GM18870 (cell line): ENCODE measurements at regions not wholly inside any gene's neighbourhood (a gene's known extent, or its start where the extent isn't known, plus 50 kb on each side); places are given as distances from the start of the nearest gene placed in this dataset.
"Not testable (repeated sequence)": the region's sequence is repeated elsewhere in the genome, so short reads cannot be mapped to it uniquely, and the experiment has no call there.

Experiments used
- ATAC-seq: cut with Tn5 transposase; IDR thresholded peaks from one replicate; pipeline ENCODE4 v1.9.1; 2021; ENCODE audit warnings: moderate library complexity; ENCODE audit not compliant: unreplicated experiment

- ATAC-seq = not testable (repeated sequence)
Measured at GRCh38 chr4:138456349-138456748, 214.2 kb upstream of the SLC7A11 start.

GRCh38 chr4:138455097-138455496, 212.9 kb upstream of the SLC7A11 start:
- ATAC-seq = no peak

DNA sequence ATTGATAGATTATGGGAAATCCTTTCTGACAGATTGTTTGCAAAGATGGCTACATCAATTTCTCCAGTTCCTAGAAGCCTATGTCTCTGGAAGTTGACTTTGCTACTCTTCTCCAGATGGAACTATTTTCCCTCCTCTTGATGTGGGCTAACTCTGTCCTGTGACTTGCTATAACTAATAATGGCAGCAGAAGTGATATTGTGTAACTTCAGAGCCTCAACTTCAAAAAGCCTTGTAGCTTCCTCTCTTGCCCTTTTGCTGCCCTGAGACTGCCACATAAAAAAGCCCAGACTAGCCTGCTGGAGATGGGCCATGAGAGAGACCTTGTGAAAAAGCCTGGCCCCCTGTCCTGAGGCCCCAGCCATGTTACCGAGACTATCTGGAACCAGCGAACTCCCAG, 210.7 kb upstream of the SLC7A11 start:
- ATAC-seq = no peak

DNA sequence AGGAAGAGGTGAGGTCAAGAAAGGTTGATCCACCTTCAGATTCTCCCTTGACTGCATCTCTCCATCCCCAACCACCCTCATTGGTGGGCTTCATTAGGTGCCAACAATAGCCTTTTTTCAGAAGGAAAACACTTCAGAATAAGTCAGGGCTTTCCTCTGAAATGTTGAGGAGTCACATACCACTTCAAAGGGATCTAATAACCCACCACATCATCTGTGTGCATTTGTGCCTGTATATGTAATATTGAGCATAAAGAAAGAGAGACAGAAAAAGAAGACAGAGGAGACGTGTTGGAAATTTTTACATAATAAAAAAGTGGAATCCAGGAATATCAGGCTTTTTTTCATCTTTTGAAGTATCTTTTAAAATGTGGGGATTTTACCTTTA, 209.1 kb upstream of the SLC7A11 start:
- ATAC-seq = no peak

GRCh38 chr4:138450546-138451275, 208.6 kb upstream of the SLC7A11 start:
- ATAC-seq = no peak

DNA sequence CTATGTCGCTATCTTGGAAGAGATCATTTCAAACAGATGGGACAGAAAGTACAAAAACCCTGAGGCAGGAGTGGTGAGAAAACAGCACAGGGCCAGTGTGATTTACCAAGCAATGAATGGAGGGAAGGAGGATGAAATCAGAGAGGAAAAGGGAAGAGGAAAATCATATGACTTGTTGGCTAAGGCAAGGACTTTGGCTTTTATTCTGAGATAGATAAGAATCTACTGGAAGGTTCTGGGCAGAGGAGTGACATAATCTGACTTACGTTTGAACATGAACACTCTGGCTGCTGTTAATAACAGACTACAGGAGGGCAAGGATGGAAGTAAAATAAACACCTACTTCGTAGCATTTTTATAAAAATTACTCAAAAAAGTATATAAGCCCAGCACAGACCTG, 207.8 kb upstream of the SLC7A11 start:
- ATAC-seq = no peak

DNA sequence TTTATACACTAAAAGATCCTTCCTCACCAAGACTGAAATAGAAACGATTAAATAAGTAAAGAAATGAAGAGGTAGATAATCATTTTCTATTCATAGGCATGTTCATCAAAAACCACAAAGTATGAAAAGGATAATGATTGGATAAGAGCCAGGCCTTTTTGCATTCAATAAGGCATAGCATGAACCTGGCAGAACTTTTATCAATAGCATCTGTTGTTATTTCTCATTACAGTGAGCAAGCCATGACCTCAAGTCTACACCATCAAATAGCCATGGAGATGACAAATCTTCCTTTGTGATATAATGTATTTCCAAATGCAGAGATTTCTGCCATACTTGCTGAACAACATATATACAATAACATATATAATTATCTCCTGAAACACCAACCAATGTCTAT, 206.0 kb upstream of the SLC7A11 start:
- ATAC-seq = no peak

GRCh38 chr4:138446456-138446855, 204.3 kb upstream of the SLC7A11 start:
- no peak for ATAC-seq

DNA sequence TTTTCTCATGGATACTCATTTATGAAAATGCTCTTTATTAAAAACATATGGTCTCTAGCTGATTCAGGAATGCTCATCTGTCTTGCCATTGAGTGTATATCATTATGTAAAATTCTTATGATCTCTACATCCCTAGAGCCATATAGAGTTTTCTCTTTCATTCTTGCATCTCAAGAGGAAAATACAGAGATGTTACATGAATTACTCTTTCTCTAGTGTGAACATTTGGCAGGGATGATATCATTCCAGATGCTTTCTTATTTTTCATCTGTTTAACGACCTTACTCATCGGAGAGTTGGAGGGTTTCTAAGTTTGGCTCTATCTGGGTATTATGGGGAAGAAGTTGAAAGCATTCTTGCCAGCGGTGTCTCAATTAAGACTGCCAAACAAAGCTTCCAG, 202.9 kb upstream of the SLC7A11 start:
- no peak for ATAC-seq

DNA sequence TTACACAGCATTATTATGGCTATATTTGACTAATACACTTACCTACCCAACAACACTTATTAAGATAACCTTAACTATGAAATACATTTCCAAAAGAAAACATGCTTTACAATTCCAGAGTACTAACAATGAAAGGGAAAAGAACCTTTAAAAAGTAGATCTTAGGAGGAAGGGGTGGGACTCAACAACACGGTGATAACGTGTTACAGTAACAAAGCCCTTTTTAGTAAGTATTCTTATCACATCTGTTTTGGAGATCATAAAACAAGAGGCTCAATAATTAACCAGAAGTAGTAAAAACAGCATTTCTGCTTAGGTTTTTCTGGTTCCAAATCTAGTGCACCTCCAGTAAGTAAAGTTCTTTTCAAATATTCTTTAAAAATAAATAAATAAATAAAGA, 202.1 kb upstream of the SLC7A11 start:
- ATAC-seq = no peak

DNA sequence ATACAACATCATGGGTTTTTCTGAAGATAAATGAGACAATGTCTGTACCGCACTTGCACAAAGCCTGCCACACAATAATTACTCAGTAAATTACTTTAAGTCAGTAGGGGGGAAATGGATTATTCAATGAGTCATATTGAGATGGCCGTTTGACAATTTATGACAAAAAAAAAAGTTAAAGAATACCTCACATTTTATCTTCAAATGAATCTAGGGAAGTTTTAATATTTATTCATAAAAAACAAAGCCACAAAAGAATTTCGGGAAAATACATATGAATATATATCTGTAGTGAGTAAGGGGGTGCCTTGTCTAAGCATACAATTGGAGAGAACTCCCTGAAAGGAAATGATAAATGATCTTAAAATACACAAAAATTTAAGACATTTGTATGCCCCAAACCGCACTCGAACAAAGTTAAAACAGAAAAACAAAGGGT, 197.0 kb upstream of the SLC7A11 start:
- no peak for ATAC-seq

GRCh38 chr4:138438608-138439007, 196.5 kb upstream of the SLC7A11 start:
- no peak for ATAC-seq

- no peak for ATAC-seq
Measured at GRCh38 chr4:138437263-138437851, 195.2 kb upstream of the SLC7A11 start.

- not testable (repeated sequence) for ATAC-seq
Measured at GRCh38 chr4:138435733-138436132, 193.6 kb upstream of the SLC7A11 start.

DNA sequence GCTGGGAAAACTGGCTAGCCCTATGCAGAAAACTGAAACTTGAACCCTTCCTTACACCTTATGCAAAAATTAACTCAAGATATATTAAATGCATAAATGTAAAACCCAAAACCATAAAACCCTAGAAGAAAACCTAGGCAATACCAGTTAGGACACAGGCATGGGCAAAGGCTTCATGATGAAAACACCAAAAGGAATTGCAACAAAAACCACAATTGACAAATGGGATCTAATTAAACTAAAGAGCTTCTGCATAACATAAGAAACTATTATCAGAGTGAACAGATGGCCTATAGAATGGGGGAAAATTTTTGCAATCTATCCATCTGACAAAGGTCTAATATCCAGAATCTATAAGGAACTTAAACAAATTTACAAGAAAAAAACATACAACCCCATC, 192.9 kb upstream of the SLC7A11 start:
- ATAC-seq = not testable (repeated sequence)

- ATAC-seq = no peak
Measured at GRCh38 chr4:138428611-138429010, 186.5 kb upstream of the SLC7A11 start.

- no peak for ATAC-seq
Measured at GRCh38 chr4:138426786-138427185, 184.6 kb upstream of the SLC7A11 start.

GRCh38 chr4:138420471-138420870, 178.3 kb upstream of the SLC7A11 start:
- ATAC-seq = no peak

DNA sequence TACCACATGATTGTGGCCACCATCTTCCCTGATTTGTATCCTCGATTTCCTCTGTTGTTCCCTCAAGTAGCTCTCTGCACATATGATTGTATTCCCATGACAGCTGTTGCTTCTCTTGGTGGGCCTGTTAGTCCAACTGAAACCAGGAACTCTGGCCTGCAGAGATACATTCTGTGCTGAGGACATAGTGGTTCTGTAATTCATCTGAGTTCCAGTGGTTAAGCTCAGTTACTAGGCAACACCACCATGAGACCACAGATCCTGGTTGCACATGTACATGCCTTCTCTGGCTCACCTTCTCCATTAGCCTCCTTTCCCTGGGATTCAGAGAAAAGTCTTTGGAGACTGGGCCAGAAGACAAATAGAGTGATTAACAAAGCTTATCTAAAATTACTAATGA, 172.1 kb upstream of the SLC7A11 start:
- no peak for ATAC-seq

- ATAC-seq = no peak
Measured at GRCh38 chr4:138413273-138413672, 171.1 kb upstream of the SLC7A11 start.

GRCh38 chr4:138412847-138413246, 170.7 kb upstream of the SLC7A11 start:
- ATAC-seq = no peak

DNA sequence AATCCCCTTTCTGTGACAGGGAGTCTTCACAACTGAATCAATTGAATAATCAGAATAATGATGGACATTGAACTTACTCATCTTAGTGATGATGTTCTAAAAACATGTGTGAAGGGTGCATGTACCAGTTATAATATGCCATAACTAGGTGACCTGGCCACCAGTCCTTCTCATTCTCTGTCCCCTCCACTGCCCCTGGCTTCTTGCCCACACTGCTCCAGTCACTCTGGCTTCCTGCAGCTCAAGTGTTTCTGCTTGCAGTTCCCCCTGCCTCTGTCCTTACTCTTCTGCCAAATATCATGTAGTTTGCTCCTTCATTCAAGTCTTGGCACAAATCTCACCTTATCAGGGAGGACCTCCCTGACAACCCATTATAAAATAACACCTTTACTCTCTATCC, 168.1 kb upstream of the SLC7A11 start:
- no peak for ATAC-seq

DNA sequence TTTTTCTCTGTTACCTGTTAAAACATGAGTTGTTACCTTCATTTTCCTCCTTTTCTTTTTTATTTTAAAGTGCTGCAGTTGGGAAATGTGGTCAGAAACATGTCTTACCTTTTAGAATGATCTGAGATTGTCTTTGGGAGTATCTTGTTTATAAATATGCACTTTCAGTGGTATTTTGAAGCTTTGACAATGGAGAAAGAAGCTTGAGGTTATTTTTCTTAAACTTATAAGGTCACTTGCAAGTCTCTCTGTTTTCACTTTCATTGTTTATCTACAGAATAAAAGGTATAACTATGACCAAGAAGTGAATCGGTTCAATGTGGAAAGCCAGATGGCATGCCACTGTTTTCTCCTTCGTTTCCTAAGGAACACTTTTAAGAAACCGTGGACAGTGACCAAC, 167.5 kb upstream of the SLC7A11 start:
- no peak for ATAC-seq
